ENCODE measurements at regions not wholly inside any gene's neighbourhood (a gene's known extent, or its start where the extent isn't known, plus 50 kb on each side); places are given as distances from the start of the nearest gene placed in this dataset.
A peak's percentile ranks its signal among the peaks of the same experiment; 100 is the strongest.
"Not testable (repeated sequence)": the region's sequence is repeated elsewhere in the genome, so short reads cannot be mapped to it uniquely, and the experiment has no call there.

- H3K9me3 ChIP-seq (ENCODE audit: low read depth, low read length), result no peaks in the 10 kb centered on the region
- no peak overlapping the region for H3K27ac ChIP-seq (ENCODE audit: low read depth, low read length)
- no peak overlapping the region for H3K4me3 ChIP-seq (ENCODE audit: insufficient read depth, low read length)
- no peaks in the 10 kb centered on the region for H3K36me3 ChIP-seq (ENCODE audit: insufficient read depth, low read length)
- DNase-seq (ENCODE audit: insufficient read length, low spot score, missing footprints), result no peak
- no peaks in the 10 kb centered on the region for H3K27me3 ChIP-seq (ENCODE audit: insufficient read depth, low read length)
- H3K4me2 ChIP-seq (ENCODE audit: insufficient read depth, low read length), result no peak overlapping the region
- H2AFZ ChIP-seq (ENCODE audit: low read length), result no peak overlapping the region
- no peak for TF ChIP-seq CTCF (IDR thresholded peaks at IDR 0.05; ENCODE audit: extremely low read depth, low read depth, low read length)
- no peaks in the 10 kb centered on the region for H3K79me2 ChIP-seq (ENCODE audit: insufficient read depth, low read length)
- no peaks in the 10 kb centered on the region for H4K20me1 ChIP-seq (ENCODE audit: insufficient read depth, low read length)
- H3K4me1 ChIP-seq (ENCODE audit: insufficient read depth, low read length), result no peaks in the 10 kb centered on the region
These were observed 104.5 kb upstream of the PKN2 start for GRCh38 chr1:88579598-88579997.

GRCh38 chr1:88581703-88582102, 102.4 kb upstream of the PKN2 start:
- H4K20me1 ChIP-seq (ENCODE audit: insufficient read depth, low read length), result no peaks in the 10 kb centered on the region
- no peaks in the 10 kb centered on the region for H3K4me1 ChIP-seq (ENCODE audit: insufficient read depth, low read length)
- no peak overlapping the region for H2AFZ ChIP-seq (ENCODE audit: low read length)
- H3K27me3 ChIP-seq (ENCODE audit: insufficient read depth, low read length), result no peaks in the 10 kb centered on the region
- no peak overlapping the region for H3K4me2 ChIP-seq (ENCODE audit: insufficient read depth, low read length)
- H3K36me3 ChIP-seq (ENCODE audit: insufficient read depth, low read length), result no peaks in the 10 kb centered on the region
- H3K4me3 ChIP-seq (ENCODE audit: insufficient read depth, low read length), result no peak overlapping the region
- H3K27ac ChIP-seq (ENCODE audit: low read depth, low read length), result no peak overlapping the region
- no peak for TF ChIP-seq CTCF (IDR thresholded peaks at IDR 0.05; ENCODE audit: extremely low read depth, low read depth, low read length)
- DNase-seq (ENCODE audit: insufficient read length, low spot score, missing footprints), result no peak
- H3K9me3 ChIP-seq (ENCODE audit: low read depth, low read length), result no peaks in the 10 kb centered on the region
- no peaks in the 10 kb centered on the region for H3K79me2 ChIP-seq (ENCODE audit: insufficient read depth, low read length)

GRCh38 chr1:88593358-88593757, 90.7 kb upstream of the PKN2 start:
- H3K4me2 ChIP-seq (ENCODE audit: insufficient read depth, low read length), result no peak overlapping the region
- no peaks in the 10 kb centered on the region for H3K27me3 ChIP-seq (ENCODE audit: insufficient read depth, low read length)
- H2AFZ ChIP-seq (ENCODE audit: low read length), result no peak overlapping the region
- DNase-seq (ENCODE audit: insufficient read length, low spot score, missing footprints), result no peak
- H3K4me1 ChIP-seq (ENCODE audit: insufficient read depth, low read length), result no peaks in the 10 kb centered on the region
- no peaks in the 10 kb centered on the region for H4K20me1 ChIP-seq (ENCODE audit: insufficient read depth, low read length)
- no peak overlapping the region for H3K27ac ChIP-seq (ENCODE audit: low read depth, low read length)
- H3K36me3 ChIP-seq (ENCODE audit: insufficient read depth, low read length), result no peaks in the 10 kb centered on the region
- no peak overlapping the region for H3K4me3 ChIP-seq (ENCODE audit: insufficient read depth, low read length)
- no peaks in the 10 kb centered on the region for H3K9me3 ChIP-seq (ENCODE audit: low read depth, low read length)
- no peaks in the 10 kb centered on the region for H3K79me2 ChIP-seq (ENCODE audit: insufficient read depth, low read length)
- no peak for TF ChIP-seq CTCF (IDR thresholded peaks at IDR 0.05; ENCODE audit: extremely low read depth, low read depth, low read length)

GRCh38 chr1:88595355-88596002, 88.6 kb upstream of the PKN2 start:
- no peaks in the 10 kb centered on the region for H3K36me3 ChIP-seq (ENCODE audit: insufficient read depth, low read length)
- peak; percentile 58 for TF ChIP-seq CTCF (IDR thresholded peaks at IDR 0.05; ENCODE audit: extremely low read depth, low read depth, low read length)
- no peak overlapping the region for H3K4me2 ChIP-seq (ENCODE audit: insufficient read depth, low read length)
- no peaks in the 10 kb centered on the region for H3K9me3 ChIP-seq (ENCODE audit: low read depth, low read length)
- no peaks in the 10 kb centered on the region for H3K4me1 ChIP-seq (ENCODE audit: insufficient read depth, low read length)
- no peaks in the 10 kb centered on the region for H3K27me3 ChIP-seq (ENCODE audit: insufficient read depth, low read length)
- no peak overlapping the region for H2AFZ ChIP-seq (ENCODE audit: low read length)
- no peak overlapping the region for H3K27ac ChIP-seq (ENCODE audit: low read depth, low read length)
- H4K20me1 ChIP-seq (ENCODE audit: insufficient read depth, low read length), result no peaks in the 10 kb centered on the region
- no peak for DNase-seq (ENCODE audit: insufficient read length, low spot score, missing footprints)
- H3K79me2 ChIP-seq (ENCODE audit: insufficient read depth, low read length), result no peaks in the 10 kb centered on the region
- H3K4me3 ChIP-seq (ENCODE audit: insufficient read depth, low read length), result no peak overlapping the region

- not testable (repeated sequence) for H3K4me2 ChIP-seq (ENCODE audit: insufficient read depth, low read length)
These were observed 86.1 kb upstream of the PKN2 start for GRCh38 chr1:88597973-88598372.

More at GRCh38 chr1:88597973-88598372, 86.1 kb upstream of the PKN2 start:
- H3K4me3 ChIP-seq (ENCODE audit: insufficient read depth, low read length); H3K79me2 ChIP-seq (ENCODE audit: insufficient read depth, low read length); DNase-seq (ENCODE audit: insufficient read length, low spot score, missing footprints); H2AFZ ChIP-seq (ENCODE audit: low read length); H3K4me1 ChIP-seq (ENCODE audit: insufficient read depth, low read length); H3K36me3 ChIP-seq (ENCODE audit: insufficient read depth, low read length); H3K27me3 ChIP-seq (ENCODE audit: insufficient read depth, low read length); H3K27ac ChIP-seq (ENCODE audit: low read depth, low read length); H4K20me1 ChIP-seq (ENCODE audit: insufficient read depth, low read length); H3K9me3 ChIP-seq (ENCODE audit: low read depth, low read length): not testable (repeated sequence)

Data from osteoblast (primary cell).